H9 (cell line): ENCODE measurements at regions not wholly inside any gene's neighbourhood (a gene's known extent, or its start where the extent isn't known, plus 50 kb on each side); places are given as distances from the start of the nearest gene placed in this dataset.

Experiments
- DNase-seq: peaks from one replicate; pipeline ENCODE4 v3.0.0-alpha.2; 2017
- H2AFZ ChIP-seq: one replicate; pipeline ENCODE4 v1.6.1; 2013; ENCODE audit warnings: mild to moderate bottlenecking, low read length, control low read depth, moderate library complexity
- H2AK5ac ChIP-seq: 2 replicates; pipeline ENCODE4 v1.6.1; 2013; ENCODE audit warnings: low read length, control low read depth, mixed read lengths; ENCODE audit not compliant: insufficient read length
- H2BK120ac ChIP-seq: one replicate; pipeline ENCODE4 v1.6.1; 2013; ENCODE audit warnings: low read depth, mild to moderate bottlenecking, low read length, control low read depth, inconsistent platforms; ENCODE audit not compliant: poor library complexity, severe bottlenecking
- H2BK12ac ChIP-seq: 2 replicates; pipeline ENCODE4 v1.6.1; 2013; ENCODE audit warnings: low read length, control low read depth, mixed read lengths, low read depth; ENCODE audit not compliant: insufficient read length
- H2BK15ac ChIP-seq: 2 replicates; pipeline ENCODE4 v1.6.1; 2013; ENCODE audit warnings: low read depth, low read length, control low read depth
- H2BK20ac ChIP-seq: one replicate; pipeline ENCODE4 v1.6.1; 2013; ENCODE audit warnings: low read depth, mild to moderate bottlenecking, low read length, control low read depth, inconsistent platforms; ENCODE audit not compliant: poor library complexity, severe bottlenecking
- H2BK5ac ChIP-seq: 2 replicates; pipeline ENCODE4 v1.6.1; 2013; ENCODE audit warnings: low read length, control low read depth, mixed read lengths; ENCODE audit not compliant: insufficient read length
- H3K14ac ChIP-seq: 2 replicates; pipeline ENCODE4 v1.6.1; 2013; ENCODE audit warnings: low read length, control low read depth; ENCODE audit not compliant: insufficient read depth
- H3K18ac ChIP-seq: 2 replicates; pipeline ENCODE4 v1.6.1; 2013; ENCODE audit warnings: low read depth, mild to moderate bottlenecking, mixed read lengths, low read length, control low read depth; ENCODE audit not compliant: insufficient read length
- H3K23ac ChIP-seq: 2 replicates; pipeline ENCODE4 v1.6.1; 2013; ENCODE audit warnings: low read length, control low read depth, mixed read lengths, low read depth; ENCODE audit not compliant: insufficient read length
- H3K23me2 ChIP-seq: 2 replicates; pipeline ENCODE4 v1.6.1; 2013; ENCODE audit warnings: low read depth, mild to moderate bottlenecking, mixed read lengths, low read length, control low read depth; ENCODE audit not compliant: insufficient read length, poor library complexity, severe bottlenecking
- H3K27ac ChIP-seq: 2 replicates; pipeline ENCODE4 v1.5.1; 2013; ENCODE audit warnings: low read length, control low read depth, mixed read lengths, low read depth; ENCODE audit not compliant: insufficient read length
- H3K27me3 ChIP-seq: 2 replicates; pipeline ENCODE4 v1.6.1; 2013; ENCODE audit warnings: low read length, control low read depth, inconsistent platforms; ENCODE audit not compliant: insufficient read depth
- H3K4ac ChIP-seq: 2 replicates; pipeline ENCODE4 v1.6.1; 2013; ENCODE audit warnings: low read depth, mild to moderate bottlenecking, control low read depth, inconsistent platforms, low read length, moderate library complexity
- H3K4me1 ChIP-seq: 2 replicates; pipeline ENCODE4 v1.6.1; 2013; ENCODE audit warnings: low read length, control low read depth, inconsistent platforms; ENCODE audit not compliant: insufficient read depth
- H3K4me2 ChIP-seq: 2 replicates; pipeline ENCODE4 v1.6.1; 2013; ENCODE audit warnings: low read length, control low read depth, mixed read lengths; ENCODE audit not compliant: insufficient read length, insufficient read depth
- H3K56ac ChIP-seq: 2 replicates; pipeline ENCODE4 v1.6.1; 2013; ENCODE audit warnings: low read depth, mild to moderate bottlenecking, mixed read lengths, low read length, control low read depth; ENCODE audit not compliant: insufficient read length
- H3K79me1 ChIP-seq: 2 replicates; pipeline ENCODE4 v1.6.1; 2013; ENCODE audit warnings: low read depth, mild to moderate bottlenecking, moderate library complexity, low read length, control low read depth, inconsistent platforms; ENCODE audit not compliant: insufficient read depth, poor library complexity, severe bottlenecking
- H3K79me2 ChIP-seq: 2 replicates; pipeline ENCODE4 v1.6.1; 2013; ENCODE audit warnings: low read length, control low read depth, inconsistent platforms; ENCODE audit not compliant: insufficient read depth
- H3K9ac ChIP-seq: 2 replicates; pipeline ENCODE4 v1.6.1; 2013; ENCODE audit warnings: low read length, control low read depth, mixed read lengths; ENCODE audit not compliant: insufficient read length; ENCODE audit errors: extremely low read depth
- H3K9me3 ChIP-seq: one replicate; pipeline ENCODE4 v1.6.1; 2013; ENCODE audit warnings: low read depth, low read length, inconsistent platforms; ENCODE audit not compliant: control insufficient read depth
- H3T11ph ChIP-seq: one replicate; pipeline ENCODE4 v1.6.1; 2013; ENCODE audit warnings: mild to moderate bottlenecking, low read length, control low read depth, inconsistent platforms
- H4K20me1 ChIP-seq: one replicate; pipeline ENCODE4 v1.6.1; 2013; ENCODE audit not compliant: control insufficient read depth, insufficient read length, insufficient read depth
- H4K5ac ChIP-seq: 2 replicates; pipeline ENCODE4 v1.6.1; 2013; ENCODE audit warnings: low read depth, mild to moderate bottlenecking, mixed read lengths, low read length, control low read depth; ENCODE audit not compliant: insufficient read length
- H4K8ac ChIP-seq: replicated peaks from 2 replicates; pipeline ENCODE4 v1.6.1; 2013; ENCODE audit warnings: low read length, control low read depth, mixed read lengths, low read depth; ENCODE audit not compliant: insufficient read length
- H4K91ac ChIP-seq: 2 replicates; pipeline ENCODE4 v1.6.1; 2013; ENCODE audit warnings: low read depth, mild to moderate bottlenecking, moderate library complexity, mixed read lengths, low read length, control low read depth; ENCODE audit not compliant: insufficient read length
- H3K27ac Mint-ChIP-seq, 3 experiments: 2 replicates in 2 of 3; 3 replicates in 1 of 3; pipeline ENCODE4 v1.8.0; 2020 to 2021; ENCODE audit warnings: mixed read lengths in 3 of 3, mild to moderate bottlenecking in 1 of 3, moderate library complexity in 1 of 3
- H3K27me3 Mint-ChIP-seq: 2 replicates; pipeline ENCODE4 v1.8.0; 2021; ENCODE audit warnings: low read depth, mild to moderate bottlenecking, moderate library complexity, mixed read lengths
- H3K36me3 Mint-ChIP-seq, 3 experiments: 2 replicates in 2 of 3; 3 replicates in 1 of 3; pipeline ENCODE4 v1.8.0; 2020 to 2021; ENCODE audit warnings: low read depth in 3 of 3, mixed read lengths in 3 of 3; ENCODE audit not compliant: insufficient read depth in 1 of 3
- H3K4me1 Mint-ChIP-seq, 2 experiments: 2 replicates each; pipeline ENCODE4 v1.8.0; 2020; ENCODE audit warnings: mixed read lengths in 2 of 2
- H3K4me3 Mint-ChIP-seq, 2 experiments: 2 replicates in 1 of 2; 3 replicates in 1 of 2; pipeline ENCODE4 v1.8.0; 2020 to 2021; ENCODE audit warnings: mild to moderate bottlenecking in 2 of 2, mixed read lengths in 2 of 2, moderate library complexity in 1 of 2
- H3K9me3 Mint-ChIP-seq, 2 experiments: 2 replicates in 1 of 2; 3 replicates in 1 of 2; pipeline ENCODE4 v1.8.0; 2020; ENCODE audit warnings: mild to moderate bottlenecking in 2 of 2, mixed read lengths in 2 of 2, moderate library complexity in 1 of 2
- CTCF ChIP-seq: fragments of 200-600 bp; sonication (generic); conservative IDR thresholded peaks from 3 replicates; pipeline ENCODE4 v1.8.0; 2021; ENCODE audit warnings: antibody characterized with exemption, mild to moderate bottlenecking

DNA sequence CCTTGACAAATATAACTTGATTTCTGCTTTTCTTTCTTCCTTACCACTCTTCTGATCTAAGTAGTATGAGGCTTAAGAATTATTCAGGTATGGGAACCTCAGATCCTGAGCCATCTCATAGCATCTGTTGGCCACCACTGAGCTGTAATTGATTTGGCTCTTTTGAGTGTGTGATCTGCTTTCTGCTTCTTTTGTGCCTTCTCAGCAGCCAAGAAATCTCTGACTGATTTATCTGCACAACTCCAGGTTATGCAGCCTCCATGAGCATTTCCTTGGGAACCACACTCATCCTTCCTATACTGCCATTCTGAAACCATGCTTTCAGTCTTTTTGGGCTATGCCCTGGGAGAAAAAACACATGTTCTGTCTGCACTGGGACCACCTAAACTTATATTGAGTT, 178.0 kb upstream of the FAM3C start:
- Histone ChIP-seq H2AFZ (no peak overlapping the region), H4K8ac (no peak overlapping the region), H3K56ac (no peak overlapping the region), H2BK120ac (no peak overlapping the region), H3K18ac (no peak overlapping the region), H3K27me3 (no peaks in the 10 kb centered on the region), H3K27ac (no peak overlapping the region), H2BK12ac (no peak overlapping the region), H3K9me3 (no peaks in the 10 kb centered on the region), H4K91ac (no peak overlapping the region), H3K79me1 (no peaks in the 10 kb centered on the region), H3K79me2 (no peaks in the 10 kb centered on the region), H3K4me1 (no peaks in the 10 kb centered on the region; the same call in 1 of the 2 replicates), H2BK15ac (no peak overlapping the region), H4K5ac (no peak overlapping the region), H2BK20ac (no peak overlapping the region), H2BK5ac (no peak overlapping the region), H2AK5ac (no peak overlapping the region), H3K9ac (no peak overlapping the region), H3K4ac (no peak overlapping the region), H3K4me2 (no peak overlapping the region), H3T11ph (no peak overlapping the region), H4K20me1 (no peaks in the 10 kb centered on the region), H3K23ac (no peak overlapping the region), H3K14ac (no peak overlapping the region), H3K23me2 (no peaks in the 10 kb centered on the region)
- Mint-ChIP-seq H3K27ac (no peak overlapping the region), H3K27me3 (no peaks in the 10 kb centered on the region), H3K9me3 (peaks cover 4 to 12% of the 10 kb centered on the region in 2 experiments), H3K4me3 (no peak overlapping the region), H3K36me3 (peaks cover 0 to 7% (median 4%) of the 10 kb centered on the region in 3 experiments; a peak in 5 of 7 replicates), H3K4me1 (peaks cover 9 to 21% of the 10 kb centered on the region in 2 experiments)
- TF ChIP-seq CTCF, result no peak
- no peak for DNase-seq
